ENCODE measurements at regions not wholly inside any gene's neighbourhood (a gene's known extent, or its start where the extent isn't known, plus 50 kb on each side); places are given as distances from the start of the nearest gene placed in this dataset.

DNA sequence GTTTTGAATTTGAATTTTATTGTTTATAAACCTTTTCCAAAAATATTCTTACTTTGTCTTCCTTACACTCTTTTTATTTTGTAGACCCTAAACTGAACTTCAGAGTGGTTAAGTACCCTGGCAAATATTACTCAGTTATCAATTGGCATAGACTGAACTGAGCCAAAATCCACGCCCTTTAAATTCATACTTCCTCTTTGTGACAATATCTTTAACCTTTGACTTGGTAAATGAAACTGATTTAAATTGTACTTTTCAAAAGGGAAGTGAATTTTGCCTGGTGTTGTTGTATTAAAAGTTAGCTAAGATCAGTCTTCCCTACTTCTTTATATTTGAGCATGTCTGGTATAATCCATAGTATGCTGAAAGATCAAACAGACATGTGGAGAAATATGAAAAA lies 184.3 kb upstream of the USP15 start:
- no peak for TF ChIP-seq IRF2 (CRISPR knock-in tag; IDR thresholded peaks at IDR 0.05; ENCODE audit: borderline replicate concordance, low read depth)
- no peak for TF ChIP-seq SP1 (CRISPR knock-in tag; conservative IDR thresholded peaks at IDR 0.05)
- no peak for TF ChIP-seq NFE2L1 (CRISPR knock-in tag; IDR thresholded peaks at IDR 0.05)
- TF ChIP-seq, protein P1, sequence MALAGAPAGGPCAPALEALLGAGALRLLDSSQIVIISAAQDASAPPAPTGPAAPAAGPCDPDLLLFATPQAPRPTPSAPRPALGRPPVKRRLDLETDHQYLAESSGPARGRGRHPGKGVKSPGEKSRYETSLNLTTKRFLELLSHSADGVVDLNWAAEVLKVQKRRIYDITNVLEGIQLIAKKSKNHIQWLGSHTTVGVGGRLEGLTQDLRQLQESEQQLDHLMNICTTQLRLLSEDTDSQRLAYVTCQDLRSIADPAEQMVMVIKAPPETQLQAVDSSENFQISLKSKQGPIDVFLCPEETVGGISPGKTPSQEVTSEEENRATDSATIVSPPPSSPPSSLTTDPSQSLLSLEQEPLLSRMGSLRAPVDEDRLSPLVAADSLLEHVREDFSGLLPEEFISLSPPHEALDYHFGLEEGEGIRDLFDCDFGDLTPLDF (CRISPR knock-in tag; IDR thresholded peaks at IDR 0.05) = no peak
- TF ChIP-seq, protein P2, sequence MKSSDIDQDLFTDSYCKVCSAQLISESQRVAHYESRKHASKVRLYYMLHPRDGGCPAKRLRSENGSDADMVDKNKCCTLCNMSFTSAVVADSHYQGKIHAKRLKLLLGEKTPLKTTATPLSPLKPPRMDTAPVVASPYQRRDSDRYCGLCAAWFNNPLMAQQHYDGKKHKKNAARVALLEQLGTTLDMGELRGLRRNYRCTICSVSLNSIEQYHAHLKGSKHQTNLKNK (CRISPR knock-in tag; IDR thresholded peaks at IDR 0.05) = no peak
- TF ChIP-seq, protein P3, sequence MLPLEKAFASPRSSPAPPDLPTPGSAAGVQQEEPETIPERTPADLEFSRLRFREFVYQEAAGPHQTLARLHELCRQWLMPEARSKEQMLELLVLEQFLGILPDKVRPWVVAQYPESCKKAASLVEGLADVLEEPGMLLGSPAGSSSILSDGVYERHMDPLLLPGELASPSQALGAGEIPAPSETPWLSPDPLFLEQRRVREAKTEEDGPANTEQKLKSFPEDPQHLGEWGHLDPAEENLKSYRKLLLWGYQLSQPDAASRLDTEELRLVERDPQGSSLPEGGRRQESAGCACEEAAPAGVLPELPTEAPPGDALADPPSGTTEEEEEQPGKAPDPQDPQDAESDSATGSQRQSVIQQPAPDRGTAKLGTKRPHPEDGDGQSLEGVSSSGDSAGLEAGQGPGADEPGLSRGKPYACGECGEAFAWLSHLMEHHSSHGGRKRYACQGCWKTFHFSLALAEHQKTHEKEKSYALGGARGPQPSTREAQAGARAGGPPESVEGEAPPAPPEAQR (CRISPR knock-in tag; IDR thresholded peaks at IDR 0.05) = no peak
- TF ChIP-seq JAZF1 (CRISPR knock-in tag; IDR thresholded peaks at IDR 0.05) = no peak
- no peak for TF ChIP-seq ETV6 (CRISPR knock-in tag; IDR thresholded peaks at IDR 0.05)
- no peak for TF ChIP-seq MYBL2 (CRISPR knock-in tag; IDR thresholded peaks at IDR 0.05)
- TF ChIP-seq, protein P4, sequence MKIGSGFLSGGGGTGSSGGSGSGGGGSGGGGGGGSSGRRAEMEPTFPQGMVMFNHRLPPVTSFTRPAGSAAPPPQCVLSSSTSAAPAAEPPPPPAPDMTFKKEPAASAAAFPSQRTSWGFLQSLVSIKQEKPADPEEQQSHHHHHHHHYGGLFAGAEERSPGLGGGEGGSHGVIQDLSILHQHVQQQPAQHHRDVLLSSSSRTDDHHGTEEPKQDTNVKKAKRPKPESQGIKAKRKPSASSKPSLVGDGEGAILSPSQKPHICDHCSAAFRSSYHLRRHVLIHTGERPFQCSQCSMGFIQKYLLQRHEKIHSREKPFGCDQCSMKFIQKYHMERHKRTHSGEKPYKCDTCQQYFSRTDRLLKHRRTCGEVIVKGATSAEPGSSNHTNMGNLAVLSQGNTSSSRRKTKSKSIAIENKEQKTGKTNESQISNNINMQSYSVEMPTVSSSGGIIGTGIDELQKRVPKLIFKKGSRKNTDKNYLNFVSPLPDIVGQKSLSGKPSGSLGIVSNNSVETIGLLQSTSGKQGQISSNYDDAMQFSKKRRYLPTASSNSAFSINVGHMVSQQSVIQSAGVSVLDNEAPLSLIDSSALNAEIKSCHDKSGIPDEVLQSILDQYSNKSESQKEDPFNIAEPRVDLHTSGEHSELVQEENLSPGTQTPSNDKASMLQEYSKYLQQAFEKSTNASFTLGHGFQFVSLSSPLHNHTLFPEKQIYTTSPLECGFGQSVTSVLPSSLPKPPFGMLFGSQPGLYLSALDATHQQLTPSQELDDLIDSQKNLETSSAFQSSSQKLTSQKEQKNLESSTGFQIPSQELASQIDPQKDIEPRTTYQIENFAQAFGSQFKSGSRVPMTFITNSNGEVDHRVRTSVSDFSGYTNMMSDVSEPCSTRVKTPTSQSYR (CRISPR knock-in tag; IDR thresholded peaks at IDR 0.05) = no peak
- no peak for TF ChIP-seq SOX15 (CRISPR knock-in tag; IDR thresholded peaks at IDR 0.05)
- TF ChIP-seq, protein P5, sequence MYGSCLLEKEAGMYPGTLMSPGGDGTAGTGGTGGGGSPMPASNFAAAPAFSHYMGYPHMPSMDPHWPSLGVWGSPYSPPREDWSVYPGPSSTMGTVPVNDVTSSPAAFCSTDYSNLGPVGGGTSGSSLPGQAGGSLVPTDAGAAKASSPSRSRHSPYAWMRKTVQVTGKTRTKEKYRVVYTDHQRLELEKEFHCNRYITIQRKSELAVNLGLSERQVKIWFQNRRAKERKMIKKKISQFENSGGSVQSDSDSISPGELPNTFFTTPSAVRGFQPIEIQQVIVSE (CRISPR knock-in tag; IDR thresholded peaks at IDR 0.05; ENCODE audit: borderline replicate concordance) = no peak
- H3K4me3 Mint-ChIP-seq = no peak overlapping the region
- H3K4me1 Mint-ChIP-seq = peaks cover 20% of the 10 kb centered on the region
- no peaks in the 10 kb centered on the region for H3K36me3 Mint-ChIP-seq
- no peak overlapping the region for H3K27ac Mint-ChIP-seq
- H3K9me3 Mint-ChIP-seq = no peaks in the 10 kb centered on the region
- no peaks in the 10 kb centered on the region for H3K27me3 Mint-ChIP-seq (ENCODE audit: low read depth)
- ChIA-PET POLR2A (no interaction called here), CTCF (no interaction called here)
- ATAC-seq (no peak), DNase-seq (ENCODE audit: low spot score) (no peak)

DNA sequence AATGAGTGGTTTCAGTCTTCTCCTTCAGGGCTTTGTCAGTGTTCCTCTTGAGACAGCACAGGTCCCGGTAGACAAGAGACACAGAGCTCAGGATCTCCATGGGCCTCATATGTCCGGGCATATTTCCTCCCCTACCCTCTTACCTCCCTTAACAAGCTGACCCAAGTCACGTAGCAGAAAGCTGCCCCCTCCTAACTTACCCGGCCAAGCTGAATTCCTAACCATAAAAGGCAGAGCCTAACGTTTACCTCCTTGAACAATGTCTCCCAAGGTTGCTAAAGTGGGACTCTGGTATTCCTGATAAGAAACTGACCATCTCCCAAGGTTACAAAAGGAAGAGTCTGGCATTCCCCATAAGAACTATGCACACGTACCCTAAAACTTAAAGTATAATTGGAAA lies 182.2 kb upstream of the USP15 start:
- peak; percentile 69 for ATAC-seq
- POLR2A ChIA-PET = no interaction called here
- DNase-seq (ENCODE audit: low spot score) = no peak
- Mint-ChIP-seq H3K9me3 (no peaks in the 10 kb centered on the region), H3K27me3 (ENCODE audit: low read depth) (no peaks in the 10 kb centered on the region), H3K36me3 (no peaks in the 10 kb centered on the region), H3K27ac (no peak overlapping the region), H3K4me3 (no peak overlapping the region), H3K4me1 (peaks cover 16% of the 10 kb centered on the region)
- TF ChIP-seq, protein P6, sequence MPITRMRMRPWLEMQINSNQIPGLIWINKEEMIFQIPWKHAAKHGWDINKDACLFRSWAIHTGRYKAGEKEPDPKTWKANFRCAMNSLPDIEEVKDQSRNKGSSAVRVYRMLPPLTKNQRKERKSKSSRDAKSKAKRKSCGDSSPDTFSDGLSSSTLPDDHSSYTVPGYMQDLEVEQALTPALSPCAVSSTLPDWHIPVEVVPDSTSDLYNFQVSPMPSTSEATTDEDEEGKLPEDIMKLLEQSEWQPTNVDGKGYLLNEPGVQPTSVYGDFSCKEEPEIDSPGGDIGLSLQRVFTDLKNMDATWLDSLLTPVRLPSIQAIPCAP (CRISPR knock-in tag; IDR thresholded peaks at IDR 0.05) = no peak
- TF ChIP-seq ZNF317 (CRISPR knock-in tag; IDR thresholded peaks at IDR 0.05; ENCODE audit: borderline replicate concordance, low read depth) = no peak
- no peak for TF ChIP-seq GTF2I (CRISPR knock-in tag; conservative IDR thresholded peaks at IDR 0.05)
- CTCF ChIA-PET = interaction anchor here (1.2 to 1.5 kb wide), 2 partner anchors 12 to 56 kb away, joined by 3 read pairs; no protein-coding TSS in a partner anchor

DNA sequence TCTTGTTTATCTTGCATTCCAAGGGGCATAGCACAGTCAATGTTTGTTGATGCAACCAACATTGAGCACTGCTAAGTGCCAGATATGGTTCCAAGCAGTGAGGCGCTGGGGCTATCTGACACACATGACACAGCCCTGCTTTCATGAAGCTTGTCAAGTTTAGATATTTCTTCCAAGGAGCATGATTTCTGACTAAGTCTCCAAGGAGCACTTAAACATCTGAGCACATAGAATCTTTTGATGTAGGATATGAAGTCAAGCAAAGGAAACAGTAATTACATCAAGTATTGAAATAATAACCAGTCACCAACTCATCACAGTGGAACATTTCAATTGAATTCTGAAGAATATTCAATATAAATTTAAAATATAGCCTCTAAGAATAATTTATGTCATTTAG lies 177.8 kb upstream of the USP15 start:
- H3K27me3 Mint-ChIP-seq (ENCODE audit: low read depth) = peaks cover 4% of the 10 kb centered on the region; the same call in 1 of the 2 replicates
- peaks cover 6% of the 10 kb centered on the region for H3K36me3 Mint-ChIP-seq
- H3K4me3 Mint-ChIP-seq = no peak overlapping the region
- TF ChIP-seq JUN (CRISPR knock-in tag; IDR thresholded peaks at IDR 0.05) (no peak), IRF2 (CRISPR knock-in tag; IDR thresholded peaks at IDR 0.05; ENCODE audit: borderline replicate concordance, low read depth) (no peak), NR2C2 (CRISPR knock-in tag; IDR thresholded peaks at IDR 0.05) (no peak), ZNF423 (CRISPR knock-in tag; IDR thresholded peaks at IDR 0.05) (no peak), GABPB1 (CRISPR knock-in tag; IDR thresholded peaks at IDR 0.05) (no peak), ATF1 (CRISPR knock-in tag; IDR thresholded peaks at IDR 0.05) (no peak)
- TF ChIP-seq, protein P7, sequence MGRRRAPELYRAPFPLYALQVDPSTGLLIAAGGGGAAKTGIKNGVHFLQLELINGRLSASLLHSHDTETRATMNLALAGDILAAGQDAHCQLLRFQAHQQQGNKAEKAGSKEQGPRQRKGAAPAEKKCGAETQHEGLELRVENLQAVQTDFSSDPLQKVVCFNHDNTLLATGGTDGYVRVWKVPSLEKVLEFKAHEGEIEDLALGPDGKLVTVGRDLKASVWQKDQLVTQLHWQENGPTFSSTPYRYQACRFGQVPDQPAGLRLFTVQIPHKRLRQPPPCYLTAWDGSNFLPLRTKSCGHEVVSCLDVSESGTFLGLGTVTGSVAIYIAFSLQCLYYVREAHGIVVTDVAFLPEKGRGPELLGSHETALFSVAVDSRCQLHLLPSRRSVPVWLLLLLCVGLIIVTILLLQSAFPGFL (CRISPR knock-in tag; IDR thresholded peaks at IDR 0.05; ENCODE audit: borderline replicate concordance) = no peak
- TF ChIP-seq, protein P8, sequence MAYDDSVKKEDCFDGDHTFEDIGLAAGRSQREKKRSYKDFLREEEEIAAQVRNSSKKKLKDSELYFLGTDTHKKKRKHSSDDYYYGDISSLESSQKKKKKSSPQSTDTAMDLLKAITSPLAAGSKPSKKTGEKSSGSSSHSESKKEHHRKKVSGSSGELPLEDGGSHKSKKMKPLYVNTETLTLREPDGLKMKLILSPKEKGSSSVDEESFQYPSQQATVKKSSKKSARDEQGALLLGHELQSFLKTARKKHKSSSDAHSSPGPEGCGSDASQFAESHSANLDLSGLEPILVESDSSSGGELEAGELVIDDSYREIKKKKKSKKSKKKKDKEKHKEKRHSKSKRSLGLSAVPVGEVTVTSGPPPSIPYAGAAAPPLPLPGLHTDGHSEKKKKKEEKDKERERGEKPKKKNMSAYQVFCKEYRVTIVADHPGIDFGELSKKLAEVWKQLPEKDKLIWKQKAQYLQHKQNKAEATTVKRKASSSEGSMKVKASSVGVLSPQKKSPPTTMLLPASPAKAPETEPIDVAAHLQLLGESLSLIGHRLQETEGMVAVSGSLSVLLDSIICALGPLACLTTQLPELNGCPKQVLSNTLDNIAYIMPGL (CRISPR knock-in tag; IDR thresholded peaks at IDR 0.05) = no peak
- TF ChIP-seq, protein P9, sequence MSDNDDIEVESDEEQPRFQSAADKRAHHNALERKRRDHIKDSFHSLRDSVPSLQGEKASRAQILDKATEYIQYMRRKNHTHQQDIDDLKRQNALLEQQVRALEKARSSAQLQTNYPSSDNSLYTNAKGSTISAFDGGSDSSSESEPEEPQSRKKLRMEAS (CRISPR knock-in tag; IDR thresholded peaks at IDR 0.05) = no peak

More for the DNA sequence above, 177.8 kb upstream of the USP15 start:
- H3K4me1 Mint-ChIP-seq = peaks cover 12% of the 10 kb centered on the region
- CTCF ChIA-PET = no interaction called here
- H3K9me3 Mint-ChIP-seq = peaks cover 15% of the 10 kb centered on the region
- POLR2A ChIA-PET = no interaction called here
- DNase-seq (ENCODE audit: low spot score) (no peak), ATAC-seq (no peak)
- no peak overlapping the region for H3K27ac Mint-ChIP-seq
